ENCODE measurements at regions not wholly inside any gene's neighbourhood (a gene's known extent, or its start where the extent isn't known, plus 50 kb on each side); places are given as distances from the start of the nearest gene placed in this dataset.
"Not testable (repeated sequence)": the region's sequence is repeated elsewhere in the genome, so short reads cannot be mapped to it uniquely, and the experiment has no call there.

GRCh38 chr10:83371696-83372490 is 767.4 kb upstream of the GHITM start:
- DNase-seq = peak; percentile 75

- peak; percentile 91 for DNase-seq
Observed at GRCh38 chr10:83372646-83373045, 766.7 kb upstream of the GHITM start.

- DNase-seq = peak; percentile 63
Observed at GRCh38 chr10:83373671-83374070, 765.6 kb upstream of the GHITM start.

- no peak for DNase-seq
Observed at GRCh38 chr10:83374741-83375140, 764.6 kb upstream of the GHITM start.

- DNase-seq = no peak
Observed at GRCh38 chr10:83375274-83375673, 764.0 kb upstream of the GHITM start.

GRCh38 chr10:83397806-83398205 is 741.5 kb upstream of the GHITM start:
- no peak for DNase-seq

GRCh38 chr10:83410570-83410969 is 728.7 kb upstream of the GHITM start:
- DNase-seq = no peak

GRCh38 chr10:83425306-83425705 is 714.0 kb upstream of the GHITM start:
- DNase-seq = no peak

GRCh38 chr10:83427101-83427500 is 712.2 kb upstream of the GHITM start:
- DNase-seq = no peak

GRCh38 chr10:83432261-83433045 is 706.9 kb upstream of the GHITM start:
- DNase-seq = peak; percentile 2

GRCh38 chr10:83433705-83434104 is 705.6 kb upstream of the GHITM start:
- no peak for DNase-seq

GRCh38 chr10:83448013-83448412 is 691.3 kb upstream of the GHITM start:
- no peak for DNase-seq

- DNase-seq = no peak
Observed at GRCh38 chr10:83458611-83459010, 680.7 kb upstream of the GHITM start.

GRCh38 chr10:83459124-83459523 is 680.2 kb upstream of the GHITM start:
- DNase-seq = no peak

GRCh38 chr10:83469728-83470331 is 669.5 kb upstream of the GHITM start:
- DNase-seq = no peak

- no peak for DNase-seq
Observed at GRCh38 chr10:83476211-83476610, 663.1 kb upstream of the GHITM start.

GRCh38 chr10:83489161-83489560 is 650.1 kb upstream of the GHITM start:
- DNase-seq = no peak

GRCh38 chr10:83492004-83492403 is 647.3 kb upstream of the GHITM start:
- DNase-seq = no peak

GRCh38 chr10:83512681-83513080 is 626.6 kb upstream of the GHITM start:
- DNase-seq = no peak

- DNase-seq = no peak
Observed at GRCh38 chr10:83515001-83515400, 624.3 kb upstream of the GHITM start.

- no peak for DNase-seq
Observed at GRCh38 chr10:83516788-83517187, 622.5 kb upstream of the GHITM start.

GRCh38 chr10:83517456-83517855 is 621.9 kb upstream of the GHITM start:
- DNase-seq = no peak

GRCh38 chr10:83518779-83519178 is 620.5 kb upstream of the GHITM start:
- DNase-seq = no peak

- not testable (repeated sequence) for DNase-seq
Observed at GRCh38 chr10:83520386-83520785, 618.9 kb upstream of the GHITM start.
